HepG2 (cell line): ENCODE measurements at regions not wholly inside any gene's neighbourhood (a gene's known extent, or its start where the extent isn't known, plus 50 kb on each side); places are given as distances from the start of the nearest gene placed in this dataset.

ENCODE experiments used
- AKNA ChIP-seq: sonication (generic); formaldehyde crosslinking; IDR thresholded peaks from 2 replicates; pipeline ENCODE4 v1.4.0; 2020; ENCODE audit warnings: missing genetic modification reagents, borderline replicate concordance
- HNF1A ChIP-seq, 2 experiments: sonication (generic) in 1 of 2; formaldehyde crosslinking in 1 of 2; IDR thresholded peaks; 2 replicates each; pipeline versions ENCODE4 v1.4.0 to v1.6.1; 2016 to 2020; ENCODE audit warnings: borderline replicate concordance in 1 of 2, low read depth in 1 of 2, mild to moderate bottlenecking in 1 of 2, missing genetic modification reagents in 1 of 2
- PRPF4 ChIP-seq: fragments of 200-400 bp; formaldehyde crosslinking; IDR thresholded peaks from 2 replicates; pipeline ENCODE4 v1.6.1; 2016; ENCODE audit warnings: low read length, low read depth; ENCODE audit not compliant: poor library complexity, severe bottlenecking
- RFX1 ChIP-seq: fragments of 450-650 bp; IDR thresholded peaks from 2 replicates; pipeline ENCODE4 v1.6.1; 2017
- SOX13 ChIP-seq, 3 experiments: fragments of 450-650 bp in 1 of 3; sonication (generic) in 1 of 3; formaldehyde crosslinking in 1 of 3; IDR thresholded peaks in 2 of 3; conservative IDR thresholded peaks in 1 of 3; 2 replicates each; pipeline versions ENCODE4 v1.5.0 to v1.6.1; 2016 to 2020; ENCODE audit warnings: antibody characterized with exemption in 1 of 3, mild to moderate bottlenecking in 1 of 3, missing compliant biosample characterization in 1 of 3, missing genetic modification reagents in 1 of 3, moderate library complexity in 1 of 3
- WIZ ChIP-seq: sonication (generic); formaldehyde crosslinking; IDR thresholded peaks from 2 replicates; pipeline ENCODE4 v1.5.1; 2020; ENCODE audit warnings: mild to moderate bottlenecking, missing genetic modification reagents
- ZBTB10 ChIP-seq: sonication (generic); formaldehyde crosslinking; IDR thresholded peaks from 2 replicates; pipeline ENCODE4 v1.4.0; 2020; ENCODE audit warnings: missing genetic modification reagents, borderline replicate concordance
- ZNF225 ChIP-seq: sonication (generic); formaldehyde crosslinking; IDR thresholded peaks from 2 replicates; pipeline ENCODE4 v1.4.0; 2020; ENCODE audit warnings: mild to moderate bottlenecking, missing genetic modification reagents
- ZNF451 ChIP-seq: sonication (generic); formaldehyde crosslinking; IDR thresholded peaks from 2 replicates; pipeline ENCODE4 v1.5.0; 2020; ENCODE audit warnings: mild to moderate bottlenecking, missing genetic modification reagents
- TF ChIP-seq, protein P1 (sequence below): sonication (generic); formaldehyde crosslinking; conservative IDR thresholded peaks from 2 replicates; pipeline ENCODE4 v1.4.0; 2020; ENCODE audit warnings: missing genetic modification reagents

DNA sequence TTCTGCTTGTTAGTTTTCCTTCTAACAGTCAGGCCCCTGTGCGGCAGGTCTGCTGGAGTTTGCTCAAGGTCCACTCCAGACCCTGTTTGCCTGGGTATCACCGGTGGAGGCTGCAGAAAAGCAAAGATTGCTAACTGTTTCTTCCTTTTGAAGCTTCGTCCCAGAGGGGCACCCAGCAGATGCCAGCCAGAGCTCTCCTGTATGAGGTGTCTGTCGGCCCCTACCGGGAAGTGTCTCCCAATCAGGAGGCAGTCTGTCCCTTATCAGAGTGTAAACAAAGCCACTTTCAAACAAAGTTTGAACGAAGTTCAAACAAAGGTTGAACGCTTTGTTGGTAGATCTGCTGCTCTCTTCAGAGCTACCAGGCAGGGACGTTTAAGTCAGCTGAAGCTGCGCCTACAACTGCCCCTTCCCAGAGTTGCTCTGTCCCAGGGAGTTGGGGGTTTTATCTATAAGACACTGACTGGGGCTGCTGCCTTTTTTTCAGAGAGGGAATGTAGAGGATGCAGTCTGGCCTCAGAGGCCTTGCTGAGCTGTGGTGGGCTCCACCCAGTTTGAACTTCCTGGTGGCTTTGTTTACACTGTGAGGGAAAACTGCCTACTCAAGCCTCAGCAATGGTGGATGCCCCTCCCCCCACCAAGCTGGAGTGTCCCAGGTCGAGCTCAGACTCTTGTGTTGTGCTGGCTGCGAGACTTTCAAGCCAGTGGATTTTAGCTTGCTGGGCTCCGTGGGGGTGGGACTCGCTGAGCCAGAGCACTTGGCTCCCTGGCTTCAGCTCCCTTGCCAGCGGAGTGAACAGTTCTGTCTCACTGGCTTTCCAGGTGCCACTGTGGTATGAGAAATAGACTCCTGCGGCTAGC is 401.8 kb downstream of the SRGAP2C start (continued):
- TF ChIP-seq SOX13 (IDR thresholded peaks at IDR 0.05) = peak; percentile 37; the same call in 1 of the 2 replicates
- peak in 1 of 2 experiments; percentile 88; a peak in 2 of 4 replicates for TF ChIP-seq SOX13 (CRISPR knock-in tag; conservative IDR thresholded peaks at IDR 0.05 in 1 of 2, IDR thresholded peaks at IDR 0.05 in 1 of 2)
- peak; percentile 69; the same call in 1 of the 2 replicates for TF ChIP-seq ZBTB10 (CRISPR knock-in tag)
- no peak for TF ChIP-seq PRPF4
- TF ChIP-seq HNF1A (IDR thresholded peaks at IDR 0.05; ENCODE audit: low read depth) = peak; percentile 34; the same call in 1 of the 2 replicates
- TF ChIP-seq HNF1A (CRISPR knock-in tag; IDR thresholded peaks at IDR 0.05; ENCODE audit: borderline replicate concordance) = peak; percentile 77
- no peak; the same call in 1 of the 2 replicates for TF ChIP-seq WIZ (CRISPR knock-in tag)
- TF ChIP-seq, protein P1, sequence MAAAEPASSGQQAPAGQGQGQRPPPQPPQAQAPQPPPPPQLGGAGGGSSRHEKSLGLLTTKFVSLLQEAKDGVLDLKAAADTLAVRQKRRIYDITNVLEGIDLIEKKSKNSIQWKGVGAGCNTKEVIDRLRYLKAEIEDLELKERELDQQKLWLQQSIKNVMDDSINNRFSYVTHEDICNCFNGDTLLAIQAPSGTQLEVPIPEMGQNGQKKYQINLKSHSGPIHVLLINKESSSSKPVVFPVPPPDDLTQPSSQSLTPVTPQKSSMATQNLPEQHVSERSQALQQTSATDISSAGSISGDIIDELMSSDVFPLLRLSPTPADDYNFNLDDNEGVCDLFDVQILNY = peak; percentile 23; the same call in 1 of the 2 replicates
- no peak for TF ChIP-seq RFX1
- no peak; the same call in none of the 2 replicates for TF ChIP-seq ZNF225 (CRISPR knock-in tag)
- no peak for TF ChIP-seq ZNF451 (CRISPR knock-in tag)
- peak; percentile 68; the same call in 1 of the 2 replicates for TF ChIP-seq AKNA
